GM12874 (cell line): ENCODE measurements at regions not wholly inside any gene's neighbourhood (a gene's known extent, or its start where the extent isn't known, plus 50 kb on each side); places are given as distances from the start of the nearest gene placed in this dataset.

Source experiments
- TF ChIP-seq, protein P1 (sequence below): IDR thresholded peaks from 2 replicates; pipeline ENCODE4 v1.5.1; 2011; ENCODE audit warnings: low read depth, mild to moderate bottlenecking, control low read depth, low read length, moderate library complexity; ENCODE audit not compliant: insufficient read depth

DNA sequence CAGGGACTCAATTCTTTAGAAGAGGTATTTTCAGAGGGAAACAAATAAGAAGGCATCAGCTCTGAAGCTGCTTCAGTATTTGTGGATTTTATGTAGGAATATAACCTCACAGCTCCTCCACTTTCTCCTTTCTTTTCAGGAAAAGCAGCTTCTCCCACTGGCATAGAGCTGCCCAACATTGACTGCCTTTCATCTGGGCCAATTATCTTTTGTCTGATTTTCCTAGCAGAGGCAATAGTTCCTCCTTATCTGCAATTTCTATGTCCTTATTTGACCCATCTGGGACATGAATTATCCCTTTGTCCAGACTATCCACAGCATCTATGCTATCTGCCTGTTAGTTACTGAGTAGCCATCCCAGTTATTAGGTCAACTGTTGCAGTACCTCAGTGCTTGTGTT lies 1671.2 kb upstream of the ACO1 start:
- TF ChIP-seq, protein P1, sequence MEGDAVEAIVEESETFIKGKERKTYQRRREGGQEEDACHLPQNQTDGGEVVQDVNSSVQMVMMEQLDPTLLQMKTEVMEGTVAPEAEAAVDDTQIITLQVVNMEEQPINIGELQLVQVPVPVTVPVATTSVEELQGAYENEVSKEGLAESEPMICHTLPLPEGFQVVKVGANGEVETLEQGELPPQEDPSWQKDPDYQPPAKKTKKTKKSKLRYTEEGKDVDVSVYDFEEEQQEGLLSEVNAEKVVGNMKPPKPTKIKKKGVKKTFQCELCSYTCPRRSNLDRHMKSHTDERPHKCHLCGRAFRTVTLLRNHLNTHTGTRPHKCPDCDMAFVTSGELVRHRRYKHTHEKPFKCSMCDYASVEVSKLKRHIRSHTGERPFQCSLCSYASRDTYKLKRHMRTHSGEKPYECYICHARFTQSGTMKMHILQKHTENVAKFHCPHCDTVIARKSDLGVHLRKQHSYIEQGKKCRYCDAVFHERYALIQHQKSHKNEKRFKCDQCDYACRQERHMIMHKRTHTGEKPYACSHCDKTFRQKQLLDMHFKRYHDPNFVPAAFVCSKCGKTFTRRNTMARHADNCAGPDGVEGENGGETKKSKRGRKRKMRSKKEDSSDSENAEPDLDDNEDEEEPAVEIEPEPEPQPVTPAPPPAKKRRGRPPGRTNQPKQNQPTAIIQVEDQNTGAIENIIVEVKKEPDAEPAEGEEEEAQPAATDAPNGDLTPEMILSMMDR: no peak

DNA sequence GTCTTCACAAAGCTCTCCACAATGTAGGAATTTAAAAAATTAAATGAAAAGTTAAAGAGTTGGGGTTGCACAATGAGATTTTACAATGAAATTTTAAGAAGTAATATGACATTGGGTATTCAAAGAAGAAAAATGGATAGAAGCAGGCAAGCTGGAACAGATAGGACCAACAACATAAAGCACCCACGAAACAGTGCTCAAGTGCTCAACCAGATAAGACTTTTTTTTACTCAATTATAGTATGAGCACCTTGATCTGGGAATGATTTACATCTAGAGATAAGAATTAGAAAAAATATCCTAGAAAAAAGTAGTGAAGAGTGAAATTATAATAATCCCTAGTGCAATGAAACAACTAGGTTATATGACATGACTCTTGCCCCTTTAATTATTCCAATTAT lies 1670.1 kb upstream of the ACO1 start:
- TF ChIP-seq, protein P1: no peak

DNA sequence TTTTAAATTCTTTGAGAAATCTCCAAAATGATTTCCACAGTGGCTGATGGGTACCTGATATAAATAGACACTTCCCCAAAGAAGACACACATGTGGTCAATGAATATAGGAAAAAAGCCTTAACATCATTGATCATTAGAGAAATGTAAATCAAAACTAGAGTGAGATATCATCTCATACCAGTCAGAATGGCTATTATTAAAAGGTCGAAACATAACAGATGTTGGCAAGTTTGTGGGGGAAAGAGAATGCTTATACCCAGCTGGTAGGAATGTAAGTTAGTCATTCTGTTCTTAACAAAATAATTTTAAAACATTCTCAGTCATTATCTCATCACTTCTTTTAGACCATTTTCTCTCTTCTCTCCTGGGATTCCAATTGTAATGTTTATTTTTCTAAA lies 1666.0 kb upstream of the ACO1 start:
- TF ChIP-seq, protein P1: no peak

- TF ChIP-seq, protein P1: no peak
Measured at GRCh38 chr9:30722065-30722464, 1662.4 kb upstream of the ACO1 start.

DNA sequence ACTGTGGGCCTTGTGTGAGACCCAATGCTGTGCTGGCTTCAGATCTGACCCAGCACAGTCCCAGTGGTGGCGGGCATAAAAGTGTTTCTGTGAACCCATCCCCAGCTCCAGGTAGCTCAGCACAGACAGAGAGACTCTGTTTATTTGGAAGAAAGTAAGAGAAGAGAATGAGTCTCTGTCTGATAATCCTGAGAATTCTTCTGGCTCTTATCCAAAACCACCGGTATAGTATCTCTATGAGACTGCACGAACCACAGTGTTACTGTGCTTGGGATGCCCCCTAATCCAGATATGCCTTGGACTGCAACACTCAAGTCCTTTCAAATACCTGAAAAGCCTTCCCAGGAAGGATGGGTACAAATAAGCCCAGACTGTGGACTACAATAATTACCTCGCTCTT lies 1660.8 kb upstream of the ACO1 start:
- TF ChIP-seq, protein P1: no peak

DNA sequence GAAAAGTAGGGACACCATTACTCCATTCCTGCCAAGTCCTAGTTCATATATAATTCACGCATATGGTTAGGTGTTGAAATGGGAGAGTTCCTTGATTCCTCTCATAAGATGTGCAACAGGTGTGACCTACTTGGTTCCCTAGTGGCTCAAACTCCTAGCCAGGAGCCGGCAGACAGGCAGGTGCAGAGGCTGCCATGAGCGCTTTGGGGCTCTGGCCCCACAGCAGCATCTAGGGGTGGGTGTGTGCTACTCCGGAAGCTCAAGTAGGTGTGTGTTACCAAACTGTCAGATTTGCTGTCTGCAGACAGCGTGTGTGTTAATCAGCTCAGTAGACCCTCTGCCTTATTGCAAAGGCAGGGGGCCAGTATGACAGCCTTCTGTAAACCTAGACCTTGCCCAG lies 1652.4 kb upstream of the ACO1 start:
- TF ChIP-seq, protein P1: no peak

DNA sequence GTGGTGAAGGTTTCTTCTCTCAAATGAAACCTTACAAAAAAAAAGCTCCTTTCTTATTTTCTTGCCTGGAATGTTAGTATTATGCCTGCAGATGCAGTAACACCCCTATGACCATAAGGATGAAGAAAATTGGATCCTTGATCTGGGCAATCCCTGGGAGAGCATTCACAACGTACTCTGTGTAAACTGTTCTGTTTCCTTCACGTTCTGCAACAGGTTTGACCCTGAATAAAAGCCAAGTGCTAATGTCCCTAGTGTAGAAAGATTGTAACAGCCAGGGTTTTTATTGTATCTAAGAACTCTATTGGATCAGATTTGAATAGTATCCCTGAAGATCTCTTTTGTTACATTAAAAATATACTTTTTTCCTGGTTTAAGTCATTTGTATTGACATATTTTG lies 1639.6 kb upstream of the ACO1 start:
- TF ChIP-seq, protein P1: no peak

GRCh38 chr9:30746589-30746988 lies 1637.9 kb upstream of the ACO1 start:
- TF ChIP-seq, protein P1: no peak
